ENCODE measurements at regions not wholly inside any gene's neighbourhood (a gene's known extent, or its start where the extent isn't known, plus 50 kb on each side); places are given as distances from the start of the nearest gene placed in this dataset.

DNA sequence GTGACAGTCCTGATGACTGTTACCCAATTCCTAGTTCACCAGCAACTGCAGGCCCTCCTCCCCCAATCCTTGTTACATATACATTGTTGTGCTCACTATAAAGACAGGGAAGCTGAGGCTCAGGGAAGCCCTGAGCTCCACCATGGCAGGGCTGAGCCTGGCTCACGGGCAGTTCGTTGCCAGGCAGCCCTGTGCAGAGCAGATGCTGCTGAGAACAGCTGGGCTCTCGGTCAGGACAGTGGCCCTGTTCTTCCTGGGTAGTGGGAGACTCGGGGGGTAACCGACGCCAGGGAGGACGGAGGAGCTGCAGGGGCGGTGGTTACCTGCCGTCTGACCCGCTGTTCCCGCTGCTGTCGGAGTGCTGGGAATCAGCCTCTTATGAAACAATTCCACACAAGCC, 80.9 kb upstream of the ZNF469 start:
- TF ChIP-seq YY1 (IDR thresholded peaks at IDR 0.05; ENCODE audit: low read depth) (no peak), TAF1 (IDR thresholded peaks at IDR 0.05; ENCODE audit: low read depth) (no peak)
- TF ChIP-seq, protein P1, sequence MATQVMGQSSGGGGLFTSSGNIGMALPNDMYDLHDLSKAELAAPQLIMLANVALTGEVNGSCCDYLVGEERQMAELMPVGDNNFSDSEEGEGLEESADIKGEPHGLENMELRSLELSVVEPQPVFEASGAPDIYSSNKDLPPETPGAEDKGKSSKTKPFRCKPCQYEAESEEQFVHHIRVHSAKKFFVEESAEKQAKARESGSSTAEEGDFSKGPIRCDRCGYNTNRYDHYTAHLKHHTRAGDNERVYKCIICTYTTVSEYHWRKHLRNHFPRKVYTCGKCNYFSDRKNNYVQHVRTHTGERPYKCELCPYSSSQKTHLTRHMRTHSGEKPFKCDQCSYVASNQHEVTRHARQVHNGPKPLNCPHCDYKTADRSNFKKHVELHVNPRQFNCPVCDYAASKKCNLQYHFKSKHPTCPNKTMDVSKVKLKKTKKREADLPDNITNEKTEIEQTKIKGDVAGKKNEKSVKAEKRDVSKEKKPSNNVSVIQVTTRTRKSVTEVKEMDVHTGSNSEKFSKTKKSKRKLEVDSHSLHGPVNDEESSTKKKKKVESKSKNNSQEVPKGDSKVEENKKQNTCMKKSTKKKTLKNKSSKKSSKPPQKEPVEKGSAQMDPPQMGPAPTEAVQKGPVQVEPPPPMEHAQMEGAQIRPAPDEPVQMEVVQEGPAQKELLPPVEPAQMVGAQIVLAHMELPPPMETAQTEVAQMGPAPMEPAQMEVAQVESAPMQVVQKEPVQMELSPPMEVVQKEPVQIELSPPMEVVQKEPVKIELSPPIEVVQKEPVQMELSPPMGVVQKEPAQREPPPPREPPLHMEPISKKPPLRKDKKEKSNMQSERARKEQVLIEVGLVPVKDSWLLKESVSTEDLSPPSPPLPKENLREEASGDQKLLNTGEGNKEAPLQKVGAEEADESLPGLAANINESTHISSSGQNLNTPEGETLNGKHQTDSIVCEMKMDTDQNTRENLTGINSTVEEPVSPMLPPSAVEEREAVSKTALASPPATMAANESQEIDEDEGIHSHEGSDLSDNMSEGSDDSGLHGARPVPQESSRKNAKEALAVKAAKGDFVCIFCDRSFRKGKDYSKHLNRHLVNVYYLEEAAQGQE (IDR thresholded peaks at IDR 0.05; ENCODE audit: low read depth): no peak

Data from Ishikawa (cell line).